GM12878 (cell line): ENCODE measurements at regions not wholly inside any gene's neighbourhood (a gene's known extent, or its start where the extent isn't known, plus 50 kb on each side); places are given as distances from the start of the nearest gene placed in this dataset.

Experiments
- ATAC-seq: fragments of 200-7000 bp; cut with Tn5 transposase; 3 replicates; pipeline ENCODE4 v1.9.1; 2020; ENCODE audit warnings: mild to moderate bottlenecking, moderate library complexity
- BruUV-seq: library from RNA; stranded (reverse); fragments of 400-500 nt; replicated peaks from 2 replicates; lab custom pipeline; 2021; lab: Mats Ljungman, UMichigan
- CTCF ChIA-PET: fragments of 300-600 bp; sonication (Branson Sonifier 250); formaldehyde crosslinking; extraction: SDS; loops from one replicate; lab custom pipeline; 2021; ENCODE audit warnings: inconsistent platforms; lab: Yijun Ruan, JAX
- POLR2A ChIA-PET: fragments of 350-600 bp; formaldehyde crosslinking; extraction: SDS; loops from one replicate; lab custom pipeline; 2021; ENCODE audit warnings: inconsistent platforms; lab: Charles Lee
- RAD21 ChIA-PET: fragments of 300-600 bp; sonication (Branson Sonifier 250); formaldehyde crosslinking; loops from one replicate; lab custom pipeline; 2023; ENCODE audit warnings: antibody characterized with exemption; ENCODE audit not compliant: unreplicated experiment; lab: Charles Lee
- SMC1A ChIA-PET: fragments of 300-600 bp; sonication (Branson Sonifier 250); formaldehyde crosslinking; loops from one replicate; lab custom pipeline; 2023; ENCODE audit not compliant: unreplicated experiment, uncharacterized antibody; lab: Charles Lee
- DNase-seq: peaks from one replicate; pipeline ENCODE4 v3.0.0-alpha.2; 2011; ENCODE audit warnings: low read depth, low spot score
- FAIRE-seq: peaks from 3 replicates; lab custom pipeline; 2011; peaks lifted over from hg19 to GRCh38; lab: Jason Lieb, UNC
- H2AFZ ChIP-seq: 2 replicates; pipeline ENCODE4 v1.6.0; 2011; ENCODE audit warnings: low read depth, low read length, control low read depth; ENCODE audit not compliant: control insufficient read depth
- H3K27ac ChIP-seq: 2 replicates; pipeline ENCODE4 v1.5.1; 2011; ENCODE audit warnings: control low read depth; ENCODE audit not compliant: control insufficient read depth, insufficient read depth
- H3K27me3 ChIP-seq, 2 experiments: replicated peaks in 1 of 2; 2 replicates each; pipeline versions ENCODE4 v1.6.0 to v1.6.1; 2011; ENCODE audit warnings: low read length in 1 of 2; ENCODE audit not compliant: control insufficient read depth in 2 of 2, insufficient read depth in 2 of 2
- H3K36me3 ChIP-seq, 2 experiments: 2 replicates each; pipeline ENCODE4 v1.5.1; 2011; ENCODE audit warnings: low read length in 1 of 2; ENCODE audit not compliant: control insufficient read depth in 2 of 2, insufficient read depth in 2 of 2
- H3K4me1 ChIP-seq: 2 replicates; pipeline ENCODE4 v1.6.1; 2011; ENCODE audit warnings: mild to moderate bottlenecking, low read length, moderate library complexity, mixed read lengths; ENCODE audit not compliant: control insufficient read depth, insufficient read depth
- H3K4me2 ChIP-seq: 2 replicates; pipeline ENCODE4 v1.6.0; 2011; ENCODE audit warnings: control low read depth; ENCODE audit not compliant: control insufficient read depth, insufficient read depth
- H3K4me3 ChIP-seq: fragments of 200-600 bp; sonication (generic); 2 replicates; pipeline ENCODE4 v1.5.1; 2016
- H3K79me2 ChIP-seq: 2 replicates; pipeline ENCODE4 v1.6.0; 2011; ENCODE audit warnings: low read length; ENCODE audit not compliant: control insufficient read depth, insufficient read depth
- H3K9ac ChIP-seq: 2 replicates; pipeline ENCODE4 v1.8.0; 2011; ENCODE audit warnings: low read length, control low read depth, mixed read lengths; ENCODE audit not compliant: control insufficient read depth, insufficient read depth
- H3K9me3 ChIP-seq: replicated peaks from 3 replicates; pipeline ENCODE4 v1.5.1; 2011; ENCODE audit warnings: mild to moderate bottlenecking, low read length; ENCODE audit not compliant: control insufficient read depth, insufficient read depth
- H4K20me1 ChIP-seq: 2 replicates; pipeline ENCODE4 v1.6.0; 2011; ENCODE audit not compliant: control insufficient read depth, insufficient read depth
- ASH2L ChIP-seq: fragments of 300-600, 200-600 bp; sonication (generic); IDR thresholded peaks from 2 replicates; pipeline ENCODE4 v1.6.1; 2017; ENCODE audit warnings: low read depth, mild to moderate bottlenecking, borderline replicate concordance
- BHLHE40 ChIP-seq, 2 experiments: fragments of 450-650 bp in 1 of 2; IDR thresholded peaks; 2 replicates each; pipeline ENCODE4 v1.6.1; 2011 to 2017; ENCODE audit warnings: low read depth in 2 of 2, borderline replicate concordance in 1 of 2, improper control_type of control experiment in 1 of 2, low read length in 1 of 2, mild to moderate bottlenecking in 1 of 2
- KAT2A ChIP-seq: conservative IDR thresholded peaks from 2 replicates; pipeline ENCODE4 v1.6.1; 2011; ENCODE audit warnings: low read depth, low read length; ENCODE audit not compliant: control insufficient read depth
- NFYB ChIP-seq: IDR thresholded peaks from 2 replicates; pipeline ENCODE4 v1.6.1; 2011; ENCODE audit warnings: low read depth, mild to moderate bottlenecking, low read length, improper control_type of control experiment, moderate library complexity; ENCODE audit not compliant: insufficient read depth
- SMC3 ChIP-seq: IDR thresholded peaks from 2 replicates; pipeline ENCODE4 v1.6.1; 2011; ENCODE audit warnings: low read length, improper control_type of control experiment, borderline replicate concordance
- SPI1 ChIP-seq: IDR thresholded peaks from 2 replicates; pipeline ENCODE4 v1.6.1; 2011; ENCODE audit warnings: low read depth, mild to moderate bottlenecking, low read length, moderate library complexity, borderline replicate concordance; ENCODE audit not compliant: insufficient read depth
- TCF12 ChIP-seq: IDR thresholded peaks from 2 replicates; pipeline ENCODE4 v1.6.1; 2011; ENCODE audit warnings: low read depth, mild to moderate bottlenecking, low read length
- ZNF622 ChIP-seq: fragments of 450-650 bp; IDR thresholded peaks from 2 replicates; pipeline ENCODE4 v1.6.1; 2017; ENCODE audit warnings: mild to moderate bottlenecking, inconsistent platforms
- WGBS: methylation state at CpG from one replicate; pipeline ENCODE4 v1.1.6; 2016; ENCODE audit warnings: low lambda C conversion rate; ENCODE audit not compliant: insufficient replicate concordance, insufficient coverage; ENCODE audit errors: missing lambda C conversion rate; 5-methylcytosine and 5-hydroxymethylcytosine counted together
- in situ Hi-C: fragments of 300-500 bp; cut with MboI; formaldehyde crosslinking; loops from 9 replicates; pipeline ENCODE4 v1.14.3; 2018; ENCODE audit warnings: mixed read lengths
- intact Hi-C: fragments of 100-400 bp; cut with micrococcal nuclease; formaldehyde crosslinking; loops from one replicate; pipeline ENCODE4 v1.14.2; 2022; ENCODE audit not compliant: unreplicated experiment
- TF ChIP-seq, protein P1 (sequence below): fragments of 150-350 bp; IDR thresholded peaks from 2 replicates; pipeline ENCODE4 v1.6.1; 2014; ENCODE audit warnings: mild to moderate bottlenecking, low read depth, low read length

DNA sequence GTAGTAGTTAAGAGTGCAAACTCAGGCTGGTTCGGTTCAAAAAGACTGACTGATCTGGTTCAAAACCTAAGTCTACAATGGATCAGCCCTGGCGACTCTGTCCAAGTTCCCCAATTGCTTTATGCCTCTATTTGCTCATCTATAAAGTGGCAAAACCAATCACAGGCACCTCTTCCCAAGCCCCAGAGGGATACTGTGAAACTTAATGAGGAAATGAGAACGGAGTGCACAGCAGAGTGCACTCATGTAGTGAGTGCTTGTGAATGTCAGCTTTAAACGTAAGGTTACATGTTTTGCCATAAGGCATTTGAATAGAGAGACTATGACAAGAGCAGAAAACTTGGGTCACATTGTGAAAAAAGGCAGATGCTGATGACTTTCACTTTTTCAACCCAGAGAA, 199.7 kb upstream of the KLF3 start:
- POLR2A ChIA-PET = no interaction called here
- in situ Hi-C loops = no loop called here
- Histone ChIP-seq H2AFZ (peak overlapping the region; percentile 38; the same call in 1 of the 2 replicates), H3K9ac (no peak overlapping the region), H3K27ac (no peak overlapping the region), H3K79me2 (no peaks in the 10 kb centered on the region), H3K27me3 (no peaks in the 10 kb centered on the region), H3K9me3 (no peaks in the 10 kb centered on the region; the same call in 1 of the 3 replicates), H3K4me2 (no peak overlapping the region; the same call in 1 of the 2 replicates), H4K20me1 (no peaks in the 10 kb centered on the region), H3K4me3 (no peak overlapping the region), H3K36me3 (no peaks in the 10 kb centered on the region), H3K4me1 (0 out of 2 replicates have a peak, but pooled peaks cover 4% of the 10 kb centered on the region)
- no peak for ATAC-seq
- no peak for FAIRE-seq
- BruUV-seq = no TSS peak
- intact Hi-C loops = no loop called here
- DNase-seq = no peak
- RAD21 ChIA-PET = no interaction called here
- 9% methylated on average over 4 of the region's 4 CpGs for WGBS
- TF ChIP-seq SPI1 (peak; percentile 26; the same call in 1 of the 2 replicates), KAT2A (no peak), ZNF622 (no peak)
- SMC1A ChIA-PET = no interaction called here
- CTCF ChIA-PET = interaction anchor here (0.6 kb wide), 1 partner anchor 403 kb away, joined by 3 read pairs; no protein-coding TSS in a partner anchor

DNA sequence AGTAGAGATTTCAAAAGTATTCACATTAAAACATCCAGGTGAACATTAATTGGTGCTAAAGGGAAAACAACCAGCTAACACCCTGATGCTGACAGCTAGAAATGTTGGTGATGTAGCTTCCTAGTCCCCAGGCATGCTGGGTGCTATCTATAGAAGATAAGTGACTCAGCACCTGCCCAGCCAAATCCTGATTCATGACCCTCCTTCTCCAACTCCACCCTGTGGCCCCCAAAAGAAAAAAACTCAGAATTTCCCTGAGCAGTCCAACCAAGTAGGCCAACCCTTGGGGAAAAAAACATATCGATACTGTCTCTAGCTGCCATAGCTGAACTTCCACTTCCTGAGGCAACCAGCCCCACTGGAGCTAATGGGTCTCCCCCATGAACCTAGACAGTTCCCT, 197.6 kb upstream of the KLF3 start:
- BruUV-seq = no TSS peak
- no peaks in the 10 kb centered on the region for H3K36me3 ChIP-seq
- WGBS = 100% methylated on average over 1 of the region's 1 CpG
- no peak for TF ChIP-seq SMC3
- TF ChIP-seq BHLHE40 (IDR thresholded peaks at IDR 0.05; ENCODE audit: borderline replicate concordance in 1 of 2, low read depth in 2 of 2, low read length in 1 of 2) = no peak
- TF ChIP-seq, protein P1, sequence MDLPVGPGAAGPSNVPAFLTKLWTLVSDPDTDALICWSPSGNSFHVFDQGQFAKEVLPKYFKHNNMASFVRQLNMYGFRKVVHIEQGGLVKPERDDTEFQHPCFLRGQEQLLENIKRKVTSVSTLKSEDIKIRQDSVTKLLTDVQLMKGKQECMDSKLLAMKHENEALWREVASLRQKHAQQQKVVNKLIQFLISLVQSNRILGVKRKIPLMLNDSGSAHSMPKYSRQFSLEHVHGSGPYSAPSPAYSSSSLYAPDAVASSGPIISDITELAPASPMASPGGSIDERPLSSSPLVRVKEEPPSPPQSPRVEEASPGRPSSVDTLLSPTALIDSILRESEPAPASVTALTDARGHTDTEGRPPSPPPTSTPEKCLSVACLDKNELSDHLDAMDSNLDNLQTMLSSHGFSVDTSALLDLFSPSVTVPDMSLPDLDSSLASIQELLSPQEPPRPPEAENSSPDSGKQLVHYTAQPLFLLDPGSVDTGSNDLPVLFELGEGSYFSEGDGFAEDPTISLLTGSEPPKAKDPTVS = no peak
- no peak for TF ChIP-seq NFYB
- no peak for TF ChIP-seq TCF12
- no peak for TF ChIP-seq ASH2L
- H3K27ac ChIP-seq = no peak overlapping the region
- DNase-seq (no peak), ATAC-seq (no peak), FAIRE-seq (no peak)
- H3K9me3 ChIP-seq = no peaks in the 10 kb centered on the region; the same call in 1 of the 3 replicates
- H3K4me1 ChIP-seq = 0 out of 2 replicates have a peak, but pooled peaks cover 4% of the 10 kb centered on the region
- in situ Hi-C loops = no loop called here
- CTCF ChIA-PET = no interaction called here
- H3K79me2 ChIP-seq = no peaks in the 10 kb centered on the region
- H3K27me3 ChIP-seq = no peaks in the 10 kb centered on the region
- POLR2A ChIA-PET = no interaction called here
- RAD21 ChIA-PET = no interaction called here
- SMC1A ChIA-PET = interaction anchor here (1.0 kb wide), 1 partner anchor 20 kb away, joined by 4 read pairs; no protein-coding TSS in a partner anchor
- no peak overlapping the region for H2AFZ ChIP-seq
- intact Hi-C loops = no loop called here
- no peak overlapping the region for H3K4me2 ChIP-seq
- no peak overlapping the region for H3K4me3 ChIP-seq
- no peak overlapping the region for H3K9ac ChIP-seq
- no peaks in the 10 kb centered on the region for H4K20me1 ChIP-seq
